GM19372 (cell line): ENCODE measurements at regions not wholly inside any gene's neighbourhood (a gene's known extent, or its start where the extent isn't known, plus 50 kb on each side); places are given as distances from the start of the nearest gene placed in this dataset.

Experiments
- ATAC-seq: cut with Tn5 transposase; IDR thresholded peaks from one replicate; pipeline ENCODE4 v1.9.1; 2021; ENCODE audit warnings: mild to moderate bottlenecking, low read depth, moderate library complexity; ENCODE audit not compliant: unreplicated experiment

GRCh38 chr13:74973935-74974879, 507.8 kb downstream of the TBC1D4 start:
- ATAC-seq = no peak

DNA sequence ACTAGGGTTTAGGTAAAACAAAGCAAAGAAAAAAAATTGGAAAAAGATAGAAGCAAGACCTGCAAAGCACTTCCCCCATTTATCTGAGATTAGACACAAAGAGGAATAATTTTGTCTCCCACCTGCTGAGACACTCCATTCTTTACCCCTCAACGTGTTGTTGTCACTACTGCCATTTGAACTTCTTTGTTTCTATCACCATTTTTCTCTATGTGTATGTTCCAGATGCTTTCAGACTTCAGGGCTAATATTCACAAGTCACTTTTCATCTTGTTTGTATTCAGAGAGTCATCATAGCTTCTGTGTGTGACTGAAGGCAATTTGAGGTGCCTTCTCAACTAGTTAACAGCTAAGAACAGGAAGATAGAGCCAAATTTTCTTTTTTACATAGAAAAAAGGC, 512.5 kb downstream of the TBC1D4 start:
- no peak for ATAC-seq

DNA sequence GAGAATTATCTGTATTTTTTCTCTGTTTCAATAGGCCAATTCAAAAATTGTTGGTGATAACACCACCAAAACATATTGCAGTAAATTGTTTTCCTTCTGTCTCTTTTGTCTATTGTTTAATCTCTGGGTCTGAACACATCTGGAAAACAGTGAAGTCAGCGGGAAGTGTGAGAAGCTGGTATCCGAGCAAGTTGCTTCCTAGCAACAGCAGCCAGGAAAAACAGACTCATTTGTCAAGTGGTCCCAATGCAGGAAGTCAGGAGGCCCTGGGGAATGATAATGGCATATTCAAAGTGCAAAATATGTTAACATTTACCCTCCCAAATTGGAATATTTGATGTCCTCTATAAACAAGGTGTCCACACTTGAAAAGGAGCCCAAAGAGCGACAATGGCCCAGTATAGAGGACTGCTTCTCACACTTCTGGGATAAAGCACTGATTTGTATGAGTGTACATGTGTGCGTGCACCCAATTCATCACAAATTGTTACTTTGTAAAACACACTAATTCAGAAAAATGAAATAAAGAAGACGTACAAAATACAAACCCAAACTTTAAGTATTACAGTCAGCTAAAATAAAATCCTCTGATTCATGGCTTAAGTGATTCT, 515.0 kb downstream of the TBC1D4 start:
- no peak for ATAC-seq

- no peak for ATAC-seq
Observed at GRCh38 chr13:74966275-74966674, 515.7 kb downstream of the TBC1D4 start.

DNA sequence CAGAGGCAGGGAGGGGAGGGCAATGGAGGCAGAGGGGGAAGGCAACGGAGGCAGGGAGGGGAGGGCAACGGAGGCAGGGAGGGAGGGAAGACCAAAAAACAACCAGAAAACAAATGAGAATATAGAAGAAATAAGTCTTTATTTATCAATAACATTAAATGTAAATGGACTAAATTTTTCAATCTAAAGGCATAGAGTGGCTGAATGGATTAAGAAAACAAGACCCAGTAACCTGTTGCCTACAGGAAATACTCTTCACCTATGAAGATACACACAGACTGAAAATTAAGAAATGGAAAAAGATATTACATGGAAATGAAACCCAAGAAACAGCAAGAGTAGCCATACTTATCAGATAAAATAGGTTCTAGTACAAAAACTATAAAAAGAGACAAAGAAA, 536.3 kb downstream of the TBC1D4 start:
- no peak for ATAC-seq

DNA sequence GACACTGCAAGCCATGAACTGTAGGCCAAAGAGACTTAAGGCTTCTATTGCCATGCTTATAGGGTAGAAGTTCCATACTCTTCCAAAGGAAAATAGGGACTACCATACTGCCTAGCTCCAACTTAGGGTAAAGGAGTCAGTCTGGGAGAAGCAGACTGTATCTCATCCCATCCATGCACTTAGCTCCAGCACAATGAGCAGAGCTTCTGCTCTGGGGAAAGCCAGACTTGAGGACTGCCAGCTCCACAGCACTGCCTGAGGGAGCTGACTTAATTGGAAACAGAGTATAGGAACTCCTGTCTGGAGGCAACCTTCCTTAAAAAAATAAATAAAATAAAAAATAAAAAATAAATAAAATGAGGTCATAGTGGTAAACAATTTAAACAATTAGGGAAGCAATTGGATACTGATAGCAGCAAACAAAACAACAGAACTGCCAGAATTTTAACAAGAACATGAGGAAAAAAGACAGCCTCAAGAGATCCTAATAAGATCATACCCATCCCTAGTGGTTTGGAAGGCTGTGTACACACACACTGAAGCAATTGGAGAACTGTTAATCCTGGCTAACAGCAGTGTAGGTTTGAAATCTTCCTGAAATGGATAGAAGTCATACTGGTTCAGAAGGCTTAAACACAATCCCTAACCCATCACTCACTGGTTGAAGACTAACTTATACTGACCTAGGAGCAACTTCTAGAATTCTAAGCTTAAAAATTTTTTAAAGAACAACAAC, 550.1 kb downstream of the TBC1D4 start:
- no peak for ATAC-seq

- ATAC-seq = no peak
Observed at GRCh38 chr13:74930402-74931165, 551.4 kb downstream of the TBC1D4 start.

GRCh38 chr13:74929436-74929835, 552.5 kb downstream of the TBC1D4 start:
- ATAC-seq = no peak

DNA sequence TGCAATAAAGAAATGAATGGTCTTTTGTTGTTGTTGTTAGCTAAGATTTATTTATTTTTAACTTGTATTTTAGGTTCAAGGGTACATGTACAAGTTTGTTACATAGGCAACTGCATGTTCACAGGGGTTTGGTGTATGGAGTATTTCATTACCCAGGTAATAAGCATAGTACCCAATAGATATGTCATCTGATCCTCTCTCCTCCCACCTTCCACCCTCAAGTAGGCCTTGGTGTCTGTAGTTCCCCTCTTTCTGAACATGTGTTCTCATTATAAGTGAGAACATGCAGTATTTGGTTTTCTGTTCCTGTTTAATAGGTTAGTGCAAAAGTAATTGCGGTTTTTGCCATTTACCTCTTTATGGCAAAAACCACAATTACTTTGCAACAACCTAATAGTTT, 554.1 kb downstream of the TBC1D4 start:
- ATAC-seq = no peak

GRCh38 chr13:74922963-74923362, 559.0 kb downstream of the TBC1D4 start:
- ATAC-seq = no peak

- ATAC-seq = no peak
Observed at GRCh38 chr13:74921326-74921725, 560.6 kb downstream of the TBC1D4 start.

- ATAC-seq = no peak
Observed at GRCh38 chr13:74920920-74921319, 561.0 kb downstream of the TBC1D4 start.

GRCh38 chr13:74920361-74920760, 561.6 kb downstream of the TBC1D4 start:
- no peak for ATAC-seq

- no peak for ATAC-seq
Observed at GRCh38 chr13:74919914-74920313, 562.1 kb downstream of the TBC1D4 start.

- ATAC-seq = no peak
Observed at GRCh38 chr13:74912898-74913297, 569.1 kb downstream of the TBC1D4 start.

DNA sequence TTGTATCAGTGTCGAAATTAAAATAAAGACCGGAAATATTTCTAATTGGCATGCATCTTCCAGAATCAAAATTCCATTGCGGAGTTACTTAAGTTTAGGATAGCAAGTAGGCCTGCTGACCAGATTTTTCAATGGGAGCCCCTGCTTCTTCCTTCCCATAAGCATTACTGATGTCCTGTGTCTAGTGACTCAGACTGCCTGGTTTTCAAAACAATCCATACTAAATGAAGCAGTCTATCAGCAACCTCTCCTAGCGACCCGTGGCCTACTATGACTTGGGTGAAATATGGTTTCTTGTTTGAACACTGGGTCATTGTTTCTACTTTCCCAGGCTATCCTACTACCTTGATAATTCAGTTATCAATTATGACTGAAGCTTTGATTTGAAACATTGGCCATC, 571.6 kb downstream of the TBC1D4 start:
- no peak for ATAC-seq

DNA sequence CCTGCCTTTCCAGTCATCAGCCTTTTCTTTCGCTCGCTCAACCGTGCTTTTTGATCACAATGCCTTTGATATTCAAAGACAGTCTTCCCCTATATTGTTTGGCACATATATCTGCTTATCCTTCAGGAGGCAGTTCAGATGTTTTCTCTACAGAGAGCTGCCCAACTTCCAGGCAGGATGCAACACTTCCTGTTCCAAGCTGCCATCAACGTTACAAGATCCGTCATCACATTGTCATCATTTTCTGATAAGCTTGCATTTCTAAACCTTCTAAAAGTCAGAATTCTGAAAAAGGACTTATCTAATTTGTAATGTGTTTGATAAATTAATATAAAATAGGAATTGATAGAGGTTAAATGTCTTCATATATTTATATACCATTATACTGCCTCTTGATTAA, 574.2 kb downstream of the TBC1D4 start:
- no peak for ATAC-seq

DNA sequence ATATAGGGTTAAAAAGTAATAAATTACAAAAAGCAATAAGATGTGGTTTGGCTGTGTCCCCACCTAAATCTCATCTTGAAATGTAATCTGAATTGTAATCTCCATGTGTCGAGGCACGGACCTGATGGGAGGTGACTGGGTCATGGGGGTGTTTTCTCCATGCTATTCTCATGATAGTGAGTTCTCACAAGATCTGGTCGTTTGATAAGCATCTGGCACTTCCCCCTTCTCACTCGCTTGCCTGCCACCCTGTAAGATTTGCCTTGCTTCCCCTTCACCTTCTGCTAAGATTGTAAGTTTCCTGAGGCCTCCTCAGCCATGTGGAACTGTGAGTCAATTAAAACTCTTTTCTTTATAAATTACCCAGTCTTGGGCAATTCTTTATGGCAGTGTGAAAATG, 577.4 kb downstream of the TBC1D4 start:
- no peak for ATAC-seq

GRCh38 chr13:74895042-74895796, 586.8 kb downstream of the TBC1D4 start:
- no peak for ATAC-seq

DNA sequence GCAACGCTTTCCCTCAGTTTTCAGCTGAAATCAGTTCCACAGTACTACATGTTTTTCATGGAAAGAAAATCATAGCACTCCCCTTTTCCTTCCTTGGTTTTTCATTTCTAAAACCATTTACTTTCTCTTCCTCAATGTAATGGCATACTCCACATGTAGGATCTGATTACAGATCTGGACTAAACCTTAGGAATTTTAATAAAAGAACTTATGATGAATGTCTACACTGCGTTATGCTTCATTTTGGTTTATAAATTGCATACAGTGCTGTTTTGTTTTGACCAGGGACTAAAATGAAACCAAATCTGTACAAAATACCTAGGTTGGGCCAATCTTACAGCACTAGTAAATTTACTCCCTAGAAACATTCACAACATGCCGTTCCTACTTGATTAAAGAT, 589.9 kb downstream of the TBC1D4 start:
- no peak for ATAC-seq
